Kasumi-1 (cell line): ENCODE measurements at regions not wholly inside any gene's neighbourhood (a gene's known extent, or its start where the extent isn't known, plus 50 kb on each side); places are given as distances from the start of the nearest gene placed in this dataset.
"Not testable (repeated sequence)": the region's sequence is repeated elsewhere in the genome, so short reads cannot be mapped to it uniquely, and the experiment has no call there.

Experiments
- DNase-seq, 2 experiments: peaks; one replicate each; lab custom pipeline; 2025; lab: John Stamatoyannopoulos, UW

GRCh38 chr9:22992780-22993179 is 546.2 kb downstream of the DMRTA1 start:
- DNase-seq = no peak

GRCh38 chr9:22997923-22998322 is 551.3 kb downstream of the DMRTA1 start:
- no peak for DNase-seq

- DNase-seq = no peak
These were observed 558.5 kb downstream of the DMRTA1 start for GRCh38 chr9:23005156-23005555.

DNA sequence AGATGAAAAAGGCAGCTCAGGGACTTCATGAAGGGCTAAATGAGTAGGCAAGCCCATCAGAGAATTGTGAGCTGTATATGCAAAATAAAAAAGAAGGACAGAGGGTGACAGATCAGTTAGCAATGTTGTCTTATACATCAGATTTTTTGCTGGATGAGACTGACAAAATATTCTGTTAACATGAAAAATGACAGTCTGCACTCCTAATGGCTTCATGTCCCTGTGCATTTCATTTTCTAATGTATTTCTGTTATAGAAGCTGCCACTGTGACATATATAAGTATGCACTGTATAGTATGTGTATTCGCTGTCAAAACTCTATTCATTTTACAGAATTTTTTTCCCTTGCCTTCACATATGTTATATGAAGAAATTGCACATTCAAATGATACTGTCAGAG is 559.5 kb downstream of the DMRTA1 start:
- DNase-seq = no peak

DNA sequence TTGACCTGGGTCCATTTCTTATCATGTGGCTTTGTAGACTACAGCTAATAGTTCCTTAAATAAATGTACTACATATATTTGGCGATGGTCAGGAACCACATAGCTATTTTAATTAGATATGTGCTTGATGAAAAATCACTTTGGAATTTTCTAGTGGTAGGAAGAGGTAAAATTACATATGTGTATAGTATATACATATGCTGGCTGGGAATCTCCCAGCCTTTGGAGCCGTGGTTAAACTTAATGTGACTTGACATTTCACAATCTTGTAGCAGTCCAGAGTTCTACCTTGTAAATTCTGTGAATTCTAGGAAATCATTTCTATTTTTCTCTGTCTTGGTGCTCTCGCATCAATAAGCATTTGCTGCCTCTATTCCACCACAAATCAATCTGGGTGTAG is 565.0 kb downstream of the DMRTA1 start:
- DNase-seq = no peak

DNA sequence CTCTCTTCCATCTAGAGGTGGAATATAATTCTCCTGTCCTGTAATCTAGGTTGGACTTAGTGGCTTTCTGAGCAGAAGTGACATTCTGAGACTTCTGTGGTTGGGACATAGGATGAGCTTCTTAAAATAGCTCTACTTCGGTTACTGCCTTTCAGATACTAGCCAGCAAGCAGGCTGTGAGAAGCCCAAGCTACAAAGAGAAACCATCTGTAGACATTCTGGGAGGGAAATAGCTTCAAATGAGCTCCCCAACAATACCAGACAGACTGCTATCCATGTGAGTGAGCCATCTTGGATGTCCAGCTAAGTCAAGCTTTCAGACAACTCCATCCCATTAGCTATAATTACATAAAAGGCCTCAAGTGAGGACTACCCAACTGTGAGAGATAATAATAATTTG is 568.9 kb downstream of the DMRTA1 start:
- no peak for DNase-seq

DNA sequence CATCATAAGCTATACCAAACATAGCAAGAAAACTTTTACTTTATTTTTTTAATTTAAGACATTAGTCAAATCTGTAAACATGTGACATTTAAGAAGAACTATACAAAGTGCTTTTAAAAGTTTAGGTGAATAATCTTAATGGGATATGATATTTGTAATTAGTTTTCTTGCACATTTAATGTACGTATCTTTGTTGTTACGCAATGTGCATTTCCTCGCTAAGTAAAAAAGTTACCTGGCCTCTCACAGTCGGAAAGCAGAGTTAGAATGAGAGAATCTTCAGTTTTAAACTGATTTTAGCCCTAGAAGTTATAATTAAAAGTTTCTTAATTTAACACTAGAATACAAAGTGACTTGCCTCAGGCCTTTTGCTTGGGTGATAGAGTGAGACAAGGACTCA is 589.8 kb downstream of the DMRTA1 start:
- DNase-seq = no peak

- DNase-seq = no peak
These were observed 592.8 kb downstream of the DMRTA1 start for GRCh38 chr9:23039402-23039801.

GRCh38 chr9:23041466-23041865 is 594.8 kb downstream of the DMRTA1 start:
- no peak for DNase-seq

DNA sequence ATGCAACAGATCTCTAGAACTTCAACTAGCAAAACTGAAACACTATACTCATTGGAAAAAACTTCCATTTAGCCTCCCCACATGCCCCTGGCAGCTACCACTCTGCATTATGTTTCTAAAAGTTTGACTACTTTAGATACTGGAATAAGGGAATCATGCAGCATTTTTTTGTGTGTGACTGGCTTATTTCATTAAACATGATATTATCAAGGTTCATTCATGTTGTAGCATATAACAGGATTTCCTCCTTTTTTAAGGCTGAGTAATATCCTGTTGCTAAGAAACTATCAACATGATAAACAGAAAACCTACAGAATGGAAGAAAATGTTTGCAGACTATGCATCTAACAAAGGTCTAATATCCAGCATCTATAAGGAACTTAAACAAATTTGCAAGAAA is 597.9 kb downstream of the DMRTA1 start:
- DNase-seq = no peak

- DNase-seq = not testable (repeated sequence)
These were observed 599.4 kb downstream of the DMRTA1 start for GRCh38 chr9:23046026-23046425.

GRCh38 chr9:23050548-23050947 is 603.9 kb downstream of the DMRTA1 start:
- no peak for DNase-seq

DNA sequence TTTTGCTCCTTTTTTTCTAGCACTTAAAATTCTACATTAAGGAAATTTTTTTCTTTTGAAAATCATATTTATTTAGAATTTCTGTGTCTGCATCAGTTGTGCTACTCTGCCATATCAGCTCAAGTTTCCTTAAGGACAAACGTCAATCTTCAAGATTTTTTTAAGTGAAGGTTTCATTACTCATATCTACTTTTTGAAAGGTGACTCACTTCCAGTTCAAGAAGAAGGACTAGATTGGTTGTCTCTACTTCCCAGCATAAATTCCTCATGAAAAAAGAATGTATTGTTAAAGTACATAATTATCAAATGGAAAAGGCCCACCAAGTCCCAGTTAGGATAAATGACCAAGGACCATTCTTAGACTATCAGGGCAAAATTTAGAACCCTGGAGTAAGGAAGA is 626.5 kb downstream of the DMRTA1 start:
- no peak for DNase-seq

DNA sequence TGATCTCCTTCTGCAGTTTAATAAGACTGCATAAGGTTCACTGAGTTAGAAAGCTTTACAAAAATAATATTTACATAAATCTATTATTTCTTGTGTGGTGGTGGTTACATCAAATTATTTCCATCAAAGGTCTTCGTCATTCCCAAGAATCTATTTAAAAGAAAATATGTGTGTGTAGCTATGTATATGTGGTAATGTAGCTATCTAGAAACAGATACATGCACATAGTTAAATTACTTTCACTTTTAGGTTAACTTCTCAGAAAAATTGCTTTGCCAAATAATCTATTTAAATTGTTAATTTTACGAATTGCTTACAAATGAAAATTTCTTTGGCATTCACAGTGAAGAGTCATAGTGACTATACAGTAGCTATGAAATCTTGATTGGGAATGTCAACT is 633.2 kb downstream of the DMRTA1 start:
- no peak for DNase-seq

DNA sequence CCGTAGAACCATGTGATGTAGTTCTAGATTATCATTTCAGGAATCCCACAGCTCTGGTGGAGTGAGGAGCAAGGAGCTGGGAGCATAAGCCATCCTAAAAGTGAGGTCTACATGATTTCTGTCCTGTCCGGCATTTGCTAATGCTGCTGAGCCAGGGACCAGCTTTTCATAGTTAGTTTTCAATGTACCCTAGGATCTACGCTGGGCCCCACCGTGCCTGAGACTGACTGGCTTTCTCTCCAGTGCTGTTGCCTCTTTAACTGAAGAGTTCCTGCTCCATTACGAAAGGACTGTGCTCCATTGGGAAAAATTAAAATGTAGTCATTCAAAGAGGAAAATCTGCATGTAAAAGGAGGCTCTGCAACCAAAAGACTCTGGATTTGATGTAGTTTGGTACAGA is 634.8 kb downstream of the DMRTA1 start:
- DNase-seq = no peak

DNA sequence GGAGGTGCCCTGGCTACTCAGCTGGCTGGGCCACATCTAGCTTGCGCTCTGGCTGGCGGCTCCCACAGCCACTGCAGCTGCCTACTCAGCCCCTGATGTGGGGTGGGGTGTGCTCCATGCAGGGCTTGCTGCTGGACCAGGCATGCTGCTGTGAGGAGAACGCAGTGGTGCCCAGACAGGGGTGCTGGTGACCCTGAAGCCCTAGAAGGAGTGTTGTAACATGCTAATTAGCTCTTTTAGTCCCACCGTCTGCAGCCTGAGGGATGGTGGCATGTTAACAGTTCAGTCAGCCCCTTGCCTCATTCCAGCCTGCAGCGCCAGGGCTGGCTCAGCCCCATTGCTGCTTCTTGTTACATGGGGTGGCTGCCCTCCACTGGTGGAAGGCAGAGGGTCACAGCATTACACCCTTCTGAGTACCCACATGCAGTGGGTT is 642.3 kb downstream of the DMRTA1 start:
- DNase-seq = no peak

GRCh38 chr9:23117616-23118015 is 671.0 kb downstream of the DMRTA1 start:
- DNase-seq = no peak

- DNase-seq = no peak
These were observed 674.0 kb downstream of the DMRTA1 start for GRCh38 chr9:23120630-23121029.

DNA sequence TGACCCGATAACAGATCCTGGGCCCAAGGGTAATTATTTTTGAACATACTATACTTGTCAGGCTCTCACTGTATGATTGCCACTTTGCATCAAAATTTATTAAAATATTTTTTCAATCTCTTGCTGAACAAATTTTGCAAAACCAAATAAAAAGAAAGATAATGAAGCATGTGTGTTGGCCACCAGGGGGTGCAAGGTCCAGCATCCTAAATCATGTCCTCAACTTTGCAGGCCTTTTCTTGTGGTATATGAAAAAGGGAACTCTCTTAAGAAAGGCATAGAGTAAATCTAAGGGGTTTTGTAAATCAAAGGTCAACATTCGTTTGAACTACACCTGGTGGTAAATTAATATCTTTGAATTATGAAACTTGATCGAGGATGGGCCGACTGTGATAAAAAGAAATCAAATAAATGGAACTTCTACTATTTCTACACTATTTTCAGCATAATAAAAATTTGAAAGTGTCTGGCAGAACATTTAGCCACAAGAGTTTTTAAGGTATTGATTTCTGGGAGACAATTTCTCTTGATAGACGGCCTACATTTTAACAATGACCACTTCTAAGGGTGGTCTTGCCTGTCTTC is 676.5 kb downstream of the DMRTA1 start:
- DNase-seq = peak; percentile 39 to 60

- no peak for DNase-seq
These were observed 680.6 kb downstream of the ELAVL2 start for GRCh38 chr9:23145467-23145866.

DNA sequence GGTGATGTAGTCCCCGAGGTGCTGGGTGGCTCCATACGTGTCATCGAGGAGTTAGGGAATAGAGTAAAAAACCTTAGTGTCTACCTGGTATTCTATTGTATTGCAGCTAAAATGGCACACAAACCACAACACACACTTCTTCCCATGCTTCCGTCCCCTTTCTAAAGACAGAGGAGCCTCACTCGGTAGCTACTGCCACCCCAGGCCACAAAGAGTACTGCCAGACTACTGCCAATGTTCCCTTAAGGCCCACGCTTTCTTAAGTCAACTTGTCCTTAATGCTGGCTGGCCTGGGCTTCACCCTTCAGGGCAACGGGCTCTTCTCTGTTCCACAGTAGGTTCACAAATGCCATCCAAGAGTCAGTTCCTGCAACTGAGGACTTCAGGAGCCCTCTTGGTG is 673.0 kb downstream of the ELAVL2 start:
- DNase-seq = no peak

GRCh38 chr9:23160491-23160890 is 665.5 kb downstream of the ELAVL2 start:
- DNase-seq = no peak

DNA sequence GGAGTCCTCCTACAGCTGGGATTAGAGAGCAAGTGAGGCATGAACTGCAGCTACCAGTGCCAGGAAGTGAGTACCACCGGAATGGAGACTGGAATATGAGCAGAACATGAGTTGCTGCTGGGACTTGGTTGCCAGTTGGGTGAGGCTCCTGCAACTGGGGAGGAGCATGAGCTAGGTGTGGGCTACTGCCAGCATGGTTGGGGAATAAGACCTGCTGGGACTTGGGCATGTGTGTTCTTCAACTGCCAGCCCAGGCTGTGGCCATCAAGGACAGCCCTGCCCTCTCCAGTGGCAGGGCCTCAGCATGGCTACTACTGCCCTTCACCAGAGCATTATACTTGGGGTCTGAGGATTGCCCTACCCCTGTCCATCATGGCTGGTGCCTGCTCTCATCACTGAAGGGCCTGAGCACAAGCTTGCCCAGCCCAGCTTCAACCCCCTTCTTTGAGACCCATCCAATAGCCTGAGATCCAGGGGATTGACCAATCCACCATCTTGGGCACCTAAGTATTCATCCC is 665.0 kb downstream of the ELAVL2 start:
- no peak for DNase-seq

GRCh38 chr9:23162789-23163188 is 663.3 kb downstream of the ELAVL2 start:
- no peak for DNase-seq
